Testis (tissue), 2 donors: ENCODE measurements at regions not wholly inside any gene's neighbourhood (a gene's known extent, or its start where the extent isn't known, plus 50 kb on each side); places are given as distances from the start of the nearest gene placed in this dataset.

Experiments used
- CTCF ChIP-seq, 3 experiments: fragments of 450-650 bp in 2 of 3; fragments of 200-600 bp in 1 of 3; sonication (generic) in 1 of 3; IDR thresholded peaks; one replicate each; pipeline ENCODE4 v1.5.1; 2016 to 2019; ENCODE audit warnings: antibody characterized with exemption in 3 of 3, mild to moderate bottlenecking in 2 of 3, moderate library complexity in 1 of 3
- POLR2A ChIP-seq: fragments of 450-650 bp; IDR thresholded peaks from one replicate; pipeline ENCODE4 v1.6.1; 2017; ENCODE audit warnings: antibody characterized with exemption, mild to moderate bottlenecking, moderate library complexity

- TF ChIP-seq POLR2A = no peak
- TF ChIP-seq CTCF (IDR thresholded peaks at IDR 0.05) = no peak
These were observed 408.3 kb upstream of the DDI1 start for GRCh38 chr11:103628121-103628520.
